ENCODE measurements at regions not wholly inside any gene's neighbourhood (a gene's known extent, or its start where the extent isn't known, plus 50 kb on each side); places are given as distances from the start of the nearest gene placed in this dataset.

- TF ChIP-seq CTCF (IDR thresholded peaks at IDR 0.05) (no peak), POLR2A (IDR thresholded peaks at IDR 0.05) (no peak)
Measured at GRCh38 chr2:22694856-22695255, 690.1 kb upstream of the KLHL29 start.
